ENCODE measurements at regions not wholly inside any gene's neighbourhood (a gene's known extent, or its start where the extent isn't known, plus 50 kb on each side); places are given as distances from the start of the nearest gene placed in this dataset.

GRCh38 chr2:47239119-47239969, 63.0 kb upstream of the CALM2 start:
- TF ChIP-seq EZH2 (IDR thresholded peaks at IDR 0.05; ENCODE audit: low read length) = no peak
- no peak for TF ChIP-seq CTCF (optimal IDR thresholded peaks at IDR 0.05 in 1 of 3, IDR thresholded peaks at IDR 0.05 in 1 of 3, conservative IDR thresholded peaks at IDR 0.05 in 1 of 3; ENCODE audit: extremely low read depth in 1 of 3, insufficient read depth in 2 of 3, low read length in 3 of 3)
